ENCODE measurements at regions not wholly inside any gene's neighbourhood (a gene's known extent, or its start where the extent isn't known, plus 50 kb on each side); places are given as distances from the start of the nearest gene placed in this dataset.
"Not testable (repeated sequence)": the region's sequence is repeated elsewhere in the genome, so short reads cannot be mapped to it uniquely, and the experiment has no call there.

GRCh38 chr13:89988206-89988605, 1359.3 kb upstream of the MIR17HG start:
- DNase-seq (ENCODE audit: extremely low read depth, low read depth, low spot score), result no peak

- no peak for DNase-seq (ENCODE audit: extremely low read depth, low read depth, low spot score)
Observed at GRCh38 chr13:90003566-90003965, 1343.9 kb upstream of the MIR17HG start.

- no peak for DNase-seq (ENCODE audit: extremely low read depth, low read depth, low spot score)
Observed at GRCh38 chr13:90008707-90009149, 1338.8 kb upstream of the MIR17HG start.

- no peak for DNase-seq (ENCODE audit: extremely low read depth, low read depth, low spot score)
Observed at GRCh38 chr13:90014038-90014437, 1333.4 kb upstream of the MIR17HG start.

GRCh38 chr13:90015565-90016507, 1331.7 kb upstream of the MIR17HG start:
- DNase-seq (ENCODE audit: extremely low read depth, low read depth, low spot score), result no peak

- no peak for DNase-seq (ENCODE audit: extremely low read depth, low read depth, low spot score)
Observed at GRCh38 chr13:90016688-90017087, 1330.8 kb upstream of the MIR17HG start.

- DNase-seq (ENCODE audit: extremely low read depth, low read depth, low spot score), result no peak
Observed at GRCh38 chr13:90020536-90021070, 1326.9 kb upstream of the MIR17HG start.

GRCh38 chr13:90027409-90027808, 1320.1 kb upstream of the MIR17HG start:
- DNase-seq (ENCODE audit: extremely low read depth, low read depth, low spot score), result no peak

GRCh38 chr13:90032313-90032712, 1315.2 kb upstream of the MIR17HG start:
- DNase-seq (ENCODE audit: extremely low read depth, low read depth, low spot score), result no peak

GRCh38 chr13:90032841-90033493, 1314.5 kb upstream of the MIR17HG start:
- no peak for DNase-seq (ENCODE audit: extremely low read depth, low read depth, low spot score)

GRCh38 chr13:90039516-90039915, 1308.0 kb upstream of the MIR17HG start:
- no peak for DNase-seq (ENCODE audit: extremely low read depth, low read depth, low spot score)

- no peak for DNase-seq (ENCODE audit: extremely low read depth, low read depth, low spot score)
Observed at GRCh38 chr13:90047600-90047999, 1299.9 kb upstream of the MIR17HG start.

- DNase-seq (ENCODE audit: extremely low read depth, low read depth, low spot score), result no peak
Observed at GRCh38 chr13:90049989-90050671, 1297.4 kb upstream of the MIR17HG start.

GRCh38 chr13:90055121-90055520, 1292.4 kb upstream of the MIR17HG start:
- DNase-seq (ENCODE audit: extremely low read depth, low read depth, low spot score), result no peak

- no peak for DNase-seq (ENCODE audit: extremely low read depth, low read depth, low spot score)
Observed at GRCh38 chr13:90055760-90056159, 1291.7 kb upstream of the MIR17HG start.

GRCh38 chr13:90064226-90064625, 1283.3 kb upstream of the MIR17HG start:
- DNase-seq (ENCODE audit: extremely low read depth, low read depth, low spot score), result not testable (repeated sequence)

- no peak for DNase-seq (ENCODE audit: extremely low read depth, low read depth, low spot score)
Observed at GRCh38 chr13:90068658-90069057, 1278.8 kb upstream of the MIR17HG start.

- DNase-seq (ENCODE audit: extremely low read depth, low read depth, low spot score), result no peak
Observed at GRCh38 chr13:90070362-90070761, 1277.1 kb upstream of the MIR17HG start.

GRCh38 chr13:90070837-90071525, 1276.5 kb upstream of the MIR17HG start:
- no peak for DNase-seq (ENCODE audit: extremely low read depth, low read depth, low spot score)

GRCh38 chr13:90084684-90085290, 1262.7 kb upstream of the MIR17HG start:
- DNase-seq (ENCODE audit: extremely low read depth, low read depth, low spot score), result no peak

All from glomerular endothelial cell (primary cell).